ENCODE measurements at regions not wholly inside any gene's neighbourhood (a gene's known extent, or its start where the extent isn't known, plus 50 kb on each side); places are given as distances from the start of the nearest gene placed in this dataset.

GRCh38 chr5:82991059-82991458 lies 86.1 kb downstream of the TMEM167A start:
- Histone ChIP-seq H3K36me3 (ENCODE audit: control insufficient read depth in 2 of 4, insufficient read depth in 4 of 4, low read length in 3 of 4) (no peaks in the 10 kb centered on the region), H2BK120ac (replicated peaks; ENCODE audit: low read depth, low read length) (no peak overlapping the region), H4K20me1 (replicated peaks in 1 of 2; ENCODE audit: control insufficient read depth in 1 of 2, insufficient read depth in 2 of 2, low read length in 2 of 2) (no peaks in the 10 kb centered on the region), H3K79me1 (ENCODE audit: low read depth, low read length) (no peaks in the 10 kb centered on the region), H3K27ac (ENCODE audit: low read depth, low read length) (no peak overlapping the region), H2AK5ac (ENCODE audit: low read depth, low read length) (no peak overlapping the region), H3K4ac (replicated peaks; ENCODE audit: insufficient read length, low read depth, low read length) (no peak overlapping the region), H3K14ac (ENCODE audit: insufficient read length) (no peak overlapping the region), H3K79me2 (ENCODE audit: control insufficient read depth in 1 of 2, insufficient read depth in 2 of 2, low read length in 2 of 2) (no peaks in the 10 kb centered on the region), H2BK15ac (ENCODE audit: low read length) (no peak overlapping the region), H3K4me1 (replicated peaks in 1 of 4; ENCODE audit: control insufficient read depth in 3 of 4, insufficient read depth in 4 of 4, low read length in 3 of 4) (0 out of 7 replicates have a peak, but pooled peaks cover 0 to 2% (median 0%) of the 10 kb centered on the region in 4 experiments), H2AFZ (ENCODE audit: low read length) (no peak overlapping the region), H3K18ac (ENCODE audit: extremely low read depth, low read length) (no peak overlapping the region), H4K91ac (replicated peaks; ENCODE audit: insufficient read length, low read length) (no peak overlapping the region), H2BK12ac (ENCODE audit: low read depth, low read length) (no peak overlapping the region), H3K56ac (replicated peaks; ENCODE audit: insufficient read length, low read depth, low read length) (no peak overlapping the region), H3K9ac (replicated peaks in 1 of 4; ENCODE audit: extremely low read depth in 1 of 4, low read depth in 3 of 4, low read length in 3 of 4) (no peak overlapping the region), H3K27me3 (replicated peaks in 1 of 4; ENCODE audit: control insufficient read depth in 3 of 4, extremely low read depth in 1 of 4, insufficient read depth in 3 of 4, low read length in 3 of 4) (no peaks in the 10 kb centered on the region), H3K9me3 (ENCODE audit: insufficient read depth in 2 of 2, low read depth in 1 of 2, low read length in 1 of 2) (no peaks in the 10 kb centered on the region), H3K4me3 (ENCODE audit: extremely low read depth in 1 of 4, insufficient read depth in 2 of 4, low read depth in 3 of 4, low read length in 4 of 4) (no peak overlapping the region), H2BK5ac (ENCODE audit: low read depth, low read length) (no peak overlapping the region), H4K8ac (ENCODE audit: extremely low read depth, insufficient read depth, low read length) (no peak overlapping the region), H3K4me2 (ENCODE audit: insufficient read depth in 1 of 2, low read depth in 2 of 2, low read length in 2 of 2) (no peak overlapping the region), H4K5ac (ENCODE audit: insufficient read length, low read depth, low read length) (no peak overlapping the region), H2BK20ac (ENCODE audit: low read length) (no peak overlapping the region), H3K23me2 (ENCODE audit: low read depth, low read length) (no peaks in the 10 kb centered on the region), H3K23ac (ENCODE audit: insufficient read length) (no peak overlapping the region)
- ChIA-PET CTCF (ENCODE audit: partially characterized antibody) (interaction anchor here (1.5 kb wide), 1 partner anchor 8 kb away, joined by 3 read pairs; no protein-coding TSS in a partner anchor), POLR2A (ENCODE audit: partially characterized antibody) (no interaction called here)
- no peak for DNase-seq (ENCODE audit: low read depth in 1 of 2, low spot score in 2 of 2)
- WGBS, 2 experiments (ENCODE audit: extremely low coverage in 1 of 2, insufficient coverage in 1 of 2, insufficient read length in 1 of 2, insufficient replicate concordance in 2 of 2, low coverage in 1 of 2, low lambda C conversion rate in 2 of 2, missing lambda C conversion rate in 1 of 2), result 92% methylated on average over 4 of the region's 4 CpGs; no CpG with 5 or more reads in 1 of the 2 experiments
- FAIRE-seq, result no peak
- TF ChIP-seq HDAC2 (IDR thresholded peaks at IDR 0.05; ENCODE audit: borderline replicate concordance in 1 of 2, low read depth in 2 of 2, low read length in 2 of 2), result no peak
- no peak for TF ChIP-seq SP4 (IDR thresholded peaks at IDR 0.05; ENCODE audit: low read length)
- TF ChIP-seq CBX5 (IDR thresholded peaks at IDR 0.05; ENCODE audit: low read depth, low read length), result no peak
- TF ChIP-seq CTBP2 (IDR thresholded peaks at IDR 0.05; ENCODE audit: borderline replicate concordance, insufficient read depth, insufficient read length, low read length), result no peak
- TF ChIP-seq TEAD4 (IDR thresholded peaks at IDR 0.05; ENCODE audit: low read depth, low read length), result no peak
- no peak for TF ChIP-seq RFX5 (IDR thresholded peaks at IDR 0.05; ENCODE audit: borderline replicate concordance, low read depth, low read length)
- TF ChIP-seq, protein P1, sequence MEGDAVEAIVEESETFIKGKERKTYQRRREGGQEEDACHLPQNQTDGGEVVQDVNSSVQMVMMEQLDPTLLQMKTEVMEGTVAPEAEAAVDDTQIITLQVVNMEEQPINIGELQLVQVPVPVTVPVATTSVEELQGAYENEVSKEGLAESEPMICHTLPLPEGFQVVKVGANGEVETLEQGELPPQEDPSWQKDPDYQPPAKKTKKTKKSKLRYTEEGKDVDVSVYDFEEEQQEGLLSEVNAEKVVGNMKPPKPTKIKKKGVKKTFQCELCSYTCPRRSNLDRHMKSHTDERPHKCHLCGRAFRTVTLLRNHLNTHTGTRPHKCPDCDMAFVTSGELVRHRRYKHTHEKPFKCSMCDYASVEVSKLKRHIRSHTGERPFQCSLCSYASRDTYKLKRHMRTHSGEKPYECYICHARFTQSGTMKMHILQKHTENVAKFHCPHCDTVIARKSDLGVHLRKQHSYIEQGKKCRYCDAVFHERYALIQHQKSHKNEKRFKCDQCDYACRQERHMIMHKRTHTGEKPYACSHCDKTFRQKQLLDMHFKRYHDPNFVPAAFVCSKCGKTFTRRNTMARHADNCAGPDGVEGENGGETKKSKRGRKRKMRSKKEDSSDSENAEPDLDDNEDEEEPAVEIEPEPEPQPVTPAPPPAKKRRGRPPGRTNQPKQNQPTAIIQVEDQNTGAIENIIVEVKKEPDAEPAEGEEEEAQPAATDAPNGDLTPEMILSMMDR (IDR thresholded peaks at IDR 0.05; ENCODE audit: control extremely low read depth in 1 of 3, insufficient read depth in 1 of 3, low read depth in 1 of 3, low read length in 3 of 3), result no peak
- TF ChIP-seq BRCA1 (IDR thresholded peaks at IDR 0.05; ENCODE audit: low read depth, low read length), result no peak
- TF ChIP-seq SP1 (IDR thresholded peaks at IDR 0.05; ENCODE audit: low read depth, low read length), result no peak
- TF ChIP-seq ATF3 (IDR thresholded peaks at IDR 0.05; ENCODE audit: insufficient read depth, low read depth, low read length), result no peak
- TF ChIP-seq SP2 (IDR thresholded peaks at IDR 0.05; ENCODE audit: low read length), result no peak
- TF ChIP-seq JUND (IDR thresholded peaks at IDR 0.05; ENCODE audit: low read length), result no peak

All from H1 (cell line).